Lower leg skin (tissue), 3 donors: ENCODE measurements at regions not wholly inside any gene's neighbourhood (a gene's known extent, or its start where the extent isn't known, plus 50 kb on each side); places are given as distances from the start of the nearest gene placed in this dataset.

Experiments
- CTCF ChIP-seq, 3 donors: fragments of 450-650 bp; IDR thresholded peaks; one replicate each; pipeline ENCODE4 v1.5.1; 2016; ENCODE audit warnings: antibody characterized with exemption in 3 of 3, mild to moderate bottlenecking in 3 of 3, moderate library complexity in 2 of 3
- POLR2A ChIP-seq, 2 donors: fragments of 450-650 bp; IDR thresholded peaks; one replicate each; pipeline ENCODE4 v1.6.1; 2016 to 2017; ENCODE audit warnings: antibody characterized with exemption in 2 of 2, mild to moderate bottlenecking in 1 of 2, moderate library complexity in 1 of 2

GRCh38 chr3:189493271-189493670 lies 137.9 kb upstream of the TP63 start:
- TF ChIP-seq POLR2A (IDR thresholded peaks at IDR 0.05) (no peak), CTCF (IDR thresholded peaks at IDR 0.05) (no peak)
